Keratinocyte (primary cell): ENCODE measurements at regions not wholly inside any gene's neighbourhood (a gene's known extent, or its start where the extent isn't known, plus 50 kb on each side); places are given as distances from the start of the nearest gene placed in this dataset.

Source experiments
- CTCF ChIP-seq, 3 experiments: IDR thresholded peaks in 1 of 3; conservative IDR thresholded peaks in 1 of 3; optimal IDR thresholded peaks in 1 of 3; 2 replicates in 2 of 3; 3 replicates in 1 of 3; pipeline versions ENCODE3 to v1.5.1; 2011; ENCODE audit warnings: low read length in 3 of 3, mild to moderate bottlenecking in 3 of 3, moderate library complexity in 2 of 3, control low read depth in 1 of 3, inconsistent platforms in 1 of 3; ENCODE audit not compliant: insufficient read depth in 2 of 3; ENCODE audit errors: extremely low read depth in 1 of 3
- EZH2 ChIP-seq: IDR thresholded peaks from one replicate; pipeline ENCODE4 v1.6.1; 2012; ENCODE audit warnings: inconsistent platforms, mild to moderate bottlenecking, low read length, moderate library complexity

GRCh38 chr3:127393131-127393820 lies 105.4 kb upstream of the PRR20G start:
- no peak for TF ChIP-seq CTCF (optimal IDR thresholded peaks at IDR 0.05 in 1 of 3, IDR thresholded peaks at IDR 0.05 in 1 of 3, conservative IDR thresholded peaks at IDR 0.05 in 1 of 3; ENCODE audit: extremely low read depth in 1 of 3, insufficient read depth in 2 of 3, low read length in 3 of 3)
- no peak for TF ChIP-seq EZH2
